ENCODE measurements at regions not wholly inside any gene's neighbourhood (a gene's known extent, or its start where the extent isn't known, plus 50 kb on each side); places are given as distances from the start of the nearest gene placed in this dataset.

DNA sequence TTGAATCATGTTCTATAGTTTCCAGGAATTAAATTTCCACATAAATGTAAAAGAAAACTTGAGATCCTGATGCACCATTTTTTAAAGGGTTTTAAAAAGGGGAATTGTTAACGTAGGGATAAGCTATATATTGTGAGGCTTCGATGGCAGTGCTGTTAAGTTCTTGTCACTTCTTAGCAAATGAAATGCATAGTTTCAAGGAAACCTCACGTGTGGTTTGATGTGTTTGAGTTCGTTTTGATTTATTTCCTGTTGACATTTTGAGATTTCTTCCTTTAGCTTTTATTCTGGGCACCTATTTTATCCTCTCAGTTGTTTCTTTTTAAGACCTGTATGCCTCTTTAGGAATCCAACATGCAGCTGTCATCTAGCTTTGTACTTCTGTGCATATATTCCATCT, 301.0 kb downstream of the DOCK8 start:
- no peak for DNase-seq

- DNase-seq = no peak
Measured at GRCh38 chr9:517993-518392, 303.3 kb downstream of the DOCK8 start.

DNA sequence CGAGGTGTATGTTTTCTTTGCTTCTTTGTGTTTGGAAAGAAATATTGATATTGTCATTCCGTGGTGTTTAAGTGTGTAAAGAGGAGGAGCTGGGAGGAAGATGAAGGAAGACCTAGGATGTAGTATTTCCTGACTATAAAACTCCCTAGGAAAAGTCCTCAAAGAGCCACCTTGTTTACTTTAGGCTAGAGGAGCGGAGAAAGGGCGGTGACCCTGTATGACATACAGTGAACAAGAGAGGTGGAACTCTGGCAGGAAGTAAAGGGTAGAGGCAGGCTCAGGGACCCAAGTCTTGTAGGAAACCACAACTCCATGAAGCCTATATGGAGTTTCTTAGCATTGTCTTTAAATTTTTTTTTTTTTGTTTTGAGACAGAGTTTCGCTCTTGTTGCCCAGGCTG, 303.9 kb downstream of the DOCK8 start:
- DNase-seq = no peak

DNA sequence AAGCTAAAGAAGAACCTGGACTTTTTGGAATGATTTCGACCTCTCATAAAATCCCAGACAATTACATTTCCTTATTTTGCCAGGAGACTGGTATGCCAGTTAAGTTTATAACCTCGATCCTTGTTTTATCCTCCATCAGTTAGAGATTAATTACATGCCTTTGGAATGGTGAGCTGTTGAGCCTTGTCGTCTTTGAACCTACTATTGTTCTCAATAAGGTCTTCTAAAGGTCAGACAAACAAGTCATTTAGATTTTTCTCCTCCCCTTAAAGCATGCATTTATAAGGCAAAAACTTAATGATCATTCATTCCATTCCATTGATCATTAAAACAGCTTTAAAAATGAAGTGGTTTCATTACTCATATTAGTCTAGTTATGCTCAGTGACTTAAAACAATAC, 304.9 kb downstream of the DOCK8 start:
- no peak for DNase-seq

GRCh38 chr9:520302-520701, 305.6 kb downstream of the DOCK8 start:
- DNase-seq = no peak

DNA sequence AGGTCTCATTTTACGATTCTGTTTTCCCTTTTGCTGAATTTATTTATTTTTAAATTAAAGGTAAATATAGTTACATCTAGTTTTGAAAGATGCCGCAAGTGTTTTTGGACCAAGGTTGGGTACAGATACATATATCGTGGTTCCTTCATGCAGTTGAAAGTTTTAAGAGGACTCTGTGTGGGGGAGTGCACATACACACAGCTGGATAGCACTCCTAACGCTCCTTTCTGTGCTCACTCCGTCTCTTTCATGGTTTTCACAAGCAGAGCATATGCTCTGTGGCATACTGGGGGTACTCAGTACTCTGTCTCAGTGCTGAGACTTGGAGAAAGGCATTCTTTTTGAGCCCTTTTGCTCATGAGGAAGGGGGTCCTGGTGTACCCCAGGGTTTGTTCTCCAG, 307.5 kb downstream of the DOCK8 start:
- no peak for DNase-seq

DNA sequence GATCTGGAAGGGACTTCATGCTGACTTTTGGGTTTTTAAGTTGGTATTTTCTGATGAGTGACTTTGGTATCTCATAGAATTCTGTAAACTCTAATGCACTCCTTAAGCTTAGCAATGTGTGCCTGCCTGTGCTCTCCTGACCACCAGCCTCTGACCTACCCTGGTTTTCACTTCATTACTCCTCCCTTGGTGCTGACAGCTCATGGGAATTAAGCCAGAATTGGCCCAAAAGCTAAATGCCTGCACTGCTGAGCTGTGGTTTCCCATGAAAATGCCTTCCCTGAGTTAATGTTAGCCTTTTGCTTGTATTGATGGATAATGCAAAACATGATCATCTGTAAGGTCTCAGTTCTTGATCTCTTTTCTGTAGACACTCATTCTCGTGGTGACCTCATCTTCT, 308.0 kb downstream of the DOCK8 start:
- no peak for DNase-seq

GRCh38 chr9:523444-523843, 308.8 kb downstream of the DOCK8 start:
- no peak for DNase-seq

DNA sequence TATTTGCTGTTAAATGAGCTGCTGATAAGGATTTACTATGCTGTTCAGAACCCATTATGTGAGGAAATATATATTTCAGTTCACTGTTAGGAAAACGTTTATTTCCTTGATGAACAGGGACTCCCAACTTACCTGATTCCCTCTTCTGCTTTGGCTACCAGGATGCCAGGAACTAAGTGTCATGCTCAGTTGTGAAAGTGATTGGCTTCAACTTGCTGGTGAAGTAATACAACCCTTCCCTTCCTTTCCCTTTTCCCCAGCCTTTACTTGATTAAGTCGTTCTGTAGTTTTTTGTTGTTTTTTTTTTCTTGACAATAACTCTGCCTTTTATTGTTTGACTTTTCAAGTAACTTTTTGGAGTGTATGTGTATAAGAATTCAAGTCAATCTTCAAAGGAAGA, 309.3 kb downstream of the DOCK8 start:
- no peak for DNase-seq

DNA sequence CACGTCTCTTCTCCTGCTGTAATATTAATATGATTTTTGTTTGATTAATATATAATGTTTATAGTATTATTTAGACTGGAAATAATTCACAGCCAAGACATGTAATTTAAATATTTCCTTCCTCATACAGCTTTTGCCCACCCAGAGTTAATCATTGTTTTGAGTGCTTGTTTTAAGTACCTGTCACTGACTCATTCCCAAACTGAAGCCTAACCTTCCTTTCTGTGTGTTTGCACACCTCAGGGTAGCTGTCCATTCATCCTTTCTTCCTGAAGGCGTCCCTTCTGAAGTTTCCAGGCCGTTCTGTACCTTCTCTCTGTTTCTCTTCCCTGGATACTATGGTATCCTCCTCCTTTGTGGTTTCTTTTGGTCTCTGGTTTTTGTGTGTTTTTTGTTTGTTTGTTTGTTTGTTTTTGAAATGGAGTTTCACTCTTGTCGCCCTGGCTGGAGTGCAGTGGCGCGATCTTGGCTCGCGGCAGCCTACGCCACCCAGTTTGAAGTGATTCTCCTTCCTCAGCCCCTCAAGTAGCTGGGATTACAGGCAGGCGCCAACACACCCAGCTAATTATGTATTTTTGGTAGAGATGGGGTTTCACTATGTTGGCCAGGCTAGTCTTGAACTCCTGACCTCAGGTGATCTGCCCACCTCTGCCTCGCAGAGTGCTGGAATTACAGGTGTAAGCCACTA, 312.4 kb downstream of the DOCK8 start:
- no peak for DNase-seq

GRCh38 chr9:529731-530130, 311.8 kb upstream of the DMRT1 start:
- no peak for DNase-seq

DNA sequence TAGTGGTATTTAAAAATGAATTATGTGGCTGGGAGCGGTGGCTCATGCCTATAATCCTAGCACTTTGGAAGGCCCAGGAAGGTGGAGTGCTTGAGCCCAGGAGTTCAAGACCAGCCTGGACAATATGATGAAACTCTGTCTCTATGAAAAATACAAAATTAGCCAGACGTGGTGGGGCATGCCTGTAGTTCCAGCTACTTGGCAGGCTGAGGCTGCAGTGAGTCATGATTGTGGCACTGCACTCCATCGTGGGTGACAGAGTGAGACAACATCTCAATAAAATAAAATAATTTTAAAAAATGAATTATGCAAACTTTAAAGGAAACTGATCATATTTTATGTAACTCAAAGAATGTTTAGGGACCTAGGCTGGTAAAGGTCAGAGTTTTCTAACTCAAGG, 310.8 kb upstream of the DMRT1 start:
- DNase-seq = no peak

- DNase-seq = no peak
Measured at GRCh38 chr9:532707-533106, 308.8 kb upstream of the DMRT1 start.

GRCh38 chr9:534886-535285, 306.6 kb upstream of the DMRT1 start:
- no peak for DNase-seq

DNA sequence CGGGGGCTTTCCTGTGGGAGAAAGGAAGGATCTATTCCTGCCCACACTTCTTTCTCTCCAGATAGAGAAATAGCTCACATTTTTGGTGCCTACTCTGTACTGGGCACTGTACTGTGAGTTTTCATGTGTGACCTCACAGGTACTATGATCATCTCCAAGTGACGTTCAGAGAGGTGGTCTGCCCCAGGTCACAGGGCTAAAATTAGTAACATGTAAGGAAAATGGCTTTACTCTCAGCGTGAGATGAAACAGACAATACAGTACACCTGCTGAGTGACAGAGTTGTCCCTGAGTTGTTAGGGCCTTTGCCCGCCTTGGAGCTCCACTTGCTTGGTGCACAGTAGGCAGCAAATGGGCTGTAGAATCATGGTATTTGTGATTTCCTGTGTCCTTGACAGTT, 306.1 kb upstream of the DMRT1 start:
- DNase-seq = no peak

- DNase-seq = peak; percentile 74
Measured at GRCh38 chr9:536597-537511, 304.6 kb upstream of the DMRT1 start.

GRCh38 chr9:543478-543877, 298.0 kb upstream of the DMRT1 start:
- DNase-seq = no peak

DNA sequence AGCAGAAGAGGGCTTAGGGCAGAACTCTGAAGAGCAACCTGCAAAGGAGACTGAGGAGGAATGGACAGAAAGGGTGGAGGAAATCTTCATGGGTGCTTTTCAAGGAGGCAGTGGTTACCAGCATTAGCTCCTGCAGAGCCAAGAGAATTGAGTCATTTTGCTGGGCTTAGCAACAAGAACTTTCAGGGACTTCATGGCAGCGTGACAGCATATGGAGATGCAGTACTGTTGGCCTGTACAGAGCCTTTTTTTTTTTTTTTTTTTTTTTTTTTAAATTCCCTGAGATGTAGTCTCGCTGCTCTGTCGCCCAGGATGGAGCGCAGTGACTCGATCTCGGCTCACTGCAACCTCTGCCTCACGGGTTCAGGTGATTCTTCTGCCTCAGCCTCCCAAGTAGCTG, 296.0 kb upstream of the DMRT1 start:
- DNase-seq = no peak

GRCh38 chr9:546235-546634, 295.3 kb upstream of the DMRT1 start:
- DNase-seq = no peak

DNA sequence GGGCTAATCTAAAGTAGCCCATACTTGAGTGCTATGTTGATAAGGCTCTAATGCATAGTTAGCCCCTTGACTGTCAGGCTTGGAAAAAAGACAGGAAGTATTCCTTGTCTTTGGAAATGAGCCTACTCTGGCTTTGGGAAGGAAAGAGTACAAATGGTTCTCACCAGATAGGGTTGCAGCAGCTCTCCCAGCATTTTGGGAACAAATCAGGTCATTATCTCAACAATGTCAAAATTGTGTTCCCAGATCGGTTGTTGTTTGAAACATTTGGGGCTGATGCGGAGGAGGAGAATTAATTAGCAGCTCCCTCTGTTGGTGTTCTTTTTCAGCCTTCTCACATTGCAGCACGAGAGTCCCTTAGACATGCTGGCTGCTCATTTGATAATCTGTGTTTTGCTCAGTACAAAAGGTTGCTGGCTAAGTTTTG, 294.7 kb upstream of the DMRT1 start:
- no peak for DNase-seq

GRCh38 chr9:547314-547713, 294.2 kb upstream of the DMRT1 start:
- no peak for DNase-seq

- DNase-seq = no peak
Measured at GRCh38 chr9:549455-549997, 292.0 kb upstream of the DMRT1 start.

DNA sequence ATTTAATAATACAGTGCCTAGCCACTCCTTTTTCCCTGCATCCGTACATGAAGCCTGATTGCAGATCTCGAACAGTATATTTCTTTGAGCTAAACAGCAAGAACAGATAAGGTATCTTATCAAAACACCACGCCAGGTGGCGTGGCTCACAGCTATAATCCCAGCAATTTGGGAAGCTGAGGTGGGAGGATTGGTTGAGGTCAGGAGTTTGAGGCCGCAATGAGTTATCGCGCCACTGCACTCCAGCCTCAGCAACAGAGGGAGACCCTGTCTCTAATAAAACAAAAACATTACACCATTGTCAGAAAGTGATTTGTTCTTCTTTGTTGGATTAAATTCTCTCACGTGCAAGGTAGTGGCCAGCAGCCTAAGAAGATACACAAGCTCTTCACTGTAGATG, 291.2 kb upstream of the DMRT1 start:
- no peak for DNase-seq
